Stimulated activated CD4-positive, alpha-beta T cell treated with anti-CD3 and anti-CD28 coated beads, Interleukin-15, amount 100 ng/mL, for 48 hours (primary cell): ENCODE measurements at regions not wholly inside any gene's neighbourhood (a gene's known extent, or its start where the extent isn't known, plus 50 kb on each side); places are given as distances from the start of the nearest gene placed in this dataset.

ENCODE experiments used
- DNase-seq, 2 donors: peaks; one replicate each; pipeline ENCODE4 v3.0.0-alpha.2; 2020; ENCODE audit warnings: low read depth in 2 of 2

DNA sequence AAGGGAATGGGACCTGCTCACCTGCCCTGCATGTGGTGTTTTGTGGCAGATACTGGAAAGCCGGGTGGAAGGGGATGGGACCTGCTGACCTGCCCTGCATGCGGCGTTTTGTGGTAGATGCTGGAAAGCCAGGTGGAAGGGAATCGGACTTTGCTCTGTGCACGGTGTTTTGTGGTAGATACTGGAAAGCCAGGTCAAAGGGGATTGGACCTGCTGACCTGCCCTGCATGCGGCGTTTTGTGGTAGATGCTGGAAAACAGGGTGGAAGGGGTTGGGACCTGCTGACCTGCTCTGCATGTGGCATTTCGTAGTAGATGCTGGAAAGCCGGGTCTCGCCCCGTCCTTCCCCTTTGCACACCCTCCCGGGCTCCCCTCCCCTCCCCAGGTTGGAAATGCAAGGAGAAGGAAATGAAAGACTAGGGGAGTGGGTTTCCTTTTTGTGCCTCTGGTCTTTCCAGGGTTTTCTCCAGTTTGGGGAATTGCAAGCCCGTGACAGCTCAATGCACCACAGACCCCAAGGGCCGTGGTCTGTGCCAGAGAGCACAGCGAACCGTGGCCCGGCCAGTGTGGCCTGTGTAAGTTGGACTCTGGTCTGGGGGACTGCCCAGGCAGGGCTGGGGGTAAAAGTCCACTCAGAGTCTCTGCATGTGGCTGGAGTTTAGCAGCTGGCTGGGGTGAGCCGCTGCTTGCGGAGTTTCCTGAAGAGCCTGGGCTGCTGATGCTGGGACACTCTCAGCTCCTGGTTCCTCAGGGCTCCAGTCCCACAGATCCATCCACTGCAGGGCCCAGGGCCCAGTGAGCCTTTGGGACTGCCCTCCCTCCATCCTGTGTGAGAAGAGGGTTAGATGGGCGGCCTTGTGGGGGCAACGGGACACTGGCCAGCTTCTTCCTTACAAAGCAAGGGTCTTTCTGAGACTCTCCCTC is 105.5 kb downstream of the CRYAA start:
- DNase-seq, result no peak

DNA sequence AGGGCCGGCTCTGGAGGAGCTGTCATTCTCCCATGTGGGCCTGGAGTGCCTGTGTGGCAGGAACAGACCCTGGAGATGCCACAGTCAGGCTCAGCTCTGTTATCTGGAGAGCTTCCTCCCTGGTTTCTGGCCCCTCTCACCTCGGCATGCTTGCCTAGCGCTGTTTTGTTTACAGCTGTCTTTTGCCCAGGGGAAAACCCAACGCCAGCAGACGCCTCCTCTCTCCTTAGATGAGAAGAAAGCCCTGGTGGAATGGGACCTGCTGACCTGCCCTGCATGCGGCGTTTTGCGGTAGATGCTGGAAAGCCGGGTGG is 104.9 kb downstream of the CRYAA start:
- no peak for DNase-seq

DNA sequence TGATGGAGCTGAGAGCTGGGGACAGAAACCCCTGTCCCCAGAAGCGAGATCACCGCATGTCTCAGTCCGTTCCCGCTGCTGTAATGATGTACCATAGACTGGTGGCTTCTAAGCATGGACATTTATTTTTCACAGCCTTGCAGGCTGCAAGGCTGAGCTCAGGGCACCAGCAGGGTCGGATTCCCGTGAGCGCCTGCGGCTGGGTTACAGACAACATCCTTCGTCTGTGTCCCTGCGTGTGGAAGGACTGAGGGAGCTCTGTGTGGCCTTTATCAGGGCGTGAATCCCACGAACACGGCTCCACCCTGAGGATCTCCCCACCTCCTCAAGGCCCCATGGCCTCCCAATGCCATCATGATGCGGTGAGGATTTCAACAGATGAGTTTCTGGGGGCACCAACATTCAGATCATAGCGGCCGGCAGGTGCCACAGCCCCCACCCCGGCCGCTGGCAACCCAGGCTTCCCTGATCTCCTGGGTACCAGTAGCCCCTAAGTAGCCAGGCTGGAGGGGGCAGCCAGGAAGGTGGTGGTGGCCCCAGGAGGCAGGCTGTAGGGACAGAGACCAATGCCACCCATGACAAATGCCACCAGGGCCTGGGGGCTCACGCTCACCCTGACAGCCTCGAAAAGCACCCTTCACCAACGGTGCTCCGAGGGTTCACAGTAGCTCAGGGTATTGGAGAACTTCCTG is 104.4 kb downstream of the CRYAA start:
- no peak for DNase-seq

DNA sequence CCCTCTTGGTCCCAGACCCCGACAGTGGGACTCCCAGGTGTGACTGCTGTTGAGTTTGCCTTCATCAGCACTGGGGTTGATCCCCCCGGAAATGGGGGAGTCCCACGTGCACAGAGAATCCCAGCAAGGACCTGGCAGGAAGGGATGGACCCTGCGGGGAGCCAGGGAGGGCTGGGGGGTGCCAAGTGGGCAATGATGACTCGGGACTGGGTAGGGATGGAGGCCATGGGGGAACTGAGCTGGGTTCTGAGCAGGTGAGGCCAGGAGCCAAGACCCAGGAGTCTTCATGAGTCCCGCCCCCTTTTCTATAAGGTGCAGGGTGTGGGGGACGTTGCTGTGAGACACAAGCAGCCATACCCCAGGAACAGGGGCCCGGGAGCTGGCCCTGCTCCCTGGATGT is 103.8 kb downstream of the CRYAA start:
- DNase-seq, result no peak

DNA sequence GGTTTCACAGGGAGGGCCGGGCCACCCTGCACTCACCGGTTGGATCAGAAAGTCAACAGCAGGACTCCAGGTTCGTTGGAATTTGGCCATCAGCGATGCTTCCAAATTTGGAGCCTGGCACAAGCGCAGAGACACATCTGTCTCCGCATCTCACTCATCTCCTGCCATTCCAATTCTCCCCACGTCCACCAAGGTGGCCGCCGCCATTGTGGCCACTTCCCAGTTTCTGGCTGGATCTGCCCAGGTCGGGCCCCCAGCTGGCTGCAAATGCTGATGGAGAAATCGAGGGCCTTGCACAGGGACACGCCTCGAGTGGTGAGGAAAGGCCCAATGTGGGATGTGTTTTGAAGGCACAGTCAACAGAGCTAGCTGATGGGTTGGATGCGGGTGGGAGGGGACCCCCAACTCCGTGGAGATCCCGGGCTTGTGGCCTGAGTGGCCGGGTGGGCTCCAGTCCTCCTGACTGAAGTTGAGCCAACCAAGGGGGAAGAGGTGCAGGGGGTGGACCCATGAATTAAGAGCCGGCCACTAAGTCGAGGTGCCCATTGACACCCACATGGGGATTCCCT is 102.7 kb downstream of the CRYAA start:
- no peak for DNase-seq

DNA sequence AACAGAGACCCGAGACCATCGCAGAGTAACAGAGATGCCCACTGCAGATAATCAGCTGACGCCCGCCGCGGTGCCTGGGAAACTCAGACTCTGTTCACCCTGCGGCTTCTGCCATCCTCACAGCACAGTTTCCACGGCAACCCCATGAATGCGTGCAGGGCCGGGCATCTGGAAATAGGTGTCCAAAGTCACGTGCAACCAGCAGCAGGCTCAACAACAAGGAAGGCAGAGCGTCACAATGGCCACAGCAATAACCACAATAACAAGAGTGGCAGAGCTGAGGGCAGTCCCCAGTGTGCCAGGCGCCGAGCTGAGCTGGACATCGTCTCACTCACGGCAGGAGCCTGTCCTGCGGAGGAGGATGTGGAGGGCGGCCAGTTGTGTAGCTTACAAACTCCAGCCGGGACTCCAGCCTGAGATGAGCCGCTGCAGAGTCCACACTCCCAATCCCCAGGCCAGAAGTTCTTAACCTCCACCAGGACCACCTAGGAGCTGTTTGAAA is 102.0 kb downstream of the CRYAA start:
- no peak for DNase-seq

DNA sequence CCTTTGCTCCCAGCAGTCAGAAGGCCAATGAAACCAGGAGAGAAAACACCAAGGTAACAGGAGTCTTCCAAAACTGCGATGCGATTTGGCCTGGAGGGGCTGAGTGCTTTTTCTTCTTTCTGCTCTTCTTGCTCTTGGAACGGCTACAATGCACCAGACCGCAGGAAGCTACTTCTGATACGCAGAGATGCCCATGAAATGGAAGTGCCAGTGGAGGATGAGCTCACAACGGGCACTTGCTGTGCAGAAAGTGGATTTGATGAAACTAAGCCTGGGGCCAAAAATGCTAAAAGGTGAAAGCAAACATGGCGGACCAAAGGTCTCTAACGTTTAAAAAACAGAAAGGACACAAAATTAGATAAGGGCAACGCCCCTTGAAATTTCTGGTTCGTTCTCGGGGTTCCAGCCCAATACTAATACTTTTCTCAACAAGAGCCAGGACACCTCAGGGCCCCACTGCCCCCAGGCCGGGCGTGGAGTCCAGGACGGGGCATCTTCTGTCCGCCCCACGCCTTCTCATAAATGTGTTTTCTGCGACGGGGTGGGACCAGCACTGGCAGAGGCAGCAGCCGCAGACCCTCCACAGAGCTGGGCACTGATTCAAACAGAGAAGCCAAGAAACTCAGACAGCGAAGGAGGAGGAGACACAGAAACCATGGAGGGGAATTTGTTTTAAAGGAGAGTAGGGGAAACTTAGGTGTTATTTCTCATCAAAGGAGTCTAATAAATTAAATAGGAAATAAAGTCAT is 101.3 kb downstream of the CRYAA start:
- DNase-seq, result no peak

DNA sequence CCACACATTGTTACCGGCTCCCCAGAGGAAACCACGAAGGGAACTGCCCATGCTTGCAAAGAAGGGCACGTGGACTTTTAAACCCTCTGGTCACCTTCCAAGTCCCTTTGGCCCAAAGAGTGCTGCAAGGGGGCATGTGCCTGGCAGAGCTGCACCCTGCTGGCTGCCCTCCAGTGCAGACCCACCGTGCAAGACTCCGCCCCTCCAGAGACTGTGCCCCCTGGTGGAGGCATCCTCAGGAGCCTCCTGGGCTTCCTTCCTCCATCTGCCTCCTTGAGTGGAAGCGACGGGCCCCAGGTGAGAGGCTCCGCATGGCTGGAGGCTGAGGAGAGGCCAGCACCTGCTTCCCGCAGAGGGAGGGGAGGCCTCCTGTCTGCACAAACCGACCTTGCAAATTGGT is 100.6 kb downstream of the CRYAA start:
- DNase-seq, result peak in 1 of 2 donors; percentile 19

DNA sequence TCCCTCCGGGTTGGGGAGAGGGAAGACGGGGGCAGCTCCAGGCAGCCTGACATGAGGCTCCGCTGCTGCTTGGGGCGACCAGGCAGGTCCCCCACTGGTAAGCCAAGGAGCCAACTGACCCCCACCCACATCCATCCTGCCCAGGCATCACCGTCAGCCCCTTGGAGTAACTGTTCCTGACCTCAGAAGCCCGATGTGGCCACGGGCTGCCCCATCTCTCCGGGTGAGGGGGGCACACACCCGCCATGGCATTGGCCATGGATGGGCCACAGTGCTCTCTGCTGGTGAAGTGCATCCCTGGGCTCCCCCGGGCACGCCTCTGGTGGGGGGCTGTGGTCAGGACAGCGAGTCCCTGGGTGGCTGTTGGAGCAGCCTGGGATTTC is 100.0 kb downstream of the CRYAA start:
- DNase-seq, result no peak

DNA sequence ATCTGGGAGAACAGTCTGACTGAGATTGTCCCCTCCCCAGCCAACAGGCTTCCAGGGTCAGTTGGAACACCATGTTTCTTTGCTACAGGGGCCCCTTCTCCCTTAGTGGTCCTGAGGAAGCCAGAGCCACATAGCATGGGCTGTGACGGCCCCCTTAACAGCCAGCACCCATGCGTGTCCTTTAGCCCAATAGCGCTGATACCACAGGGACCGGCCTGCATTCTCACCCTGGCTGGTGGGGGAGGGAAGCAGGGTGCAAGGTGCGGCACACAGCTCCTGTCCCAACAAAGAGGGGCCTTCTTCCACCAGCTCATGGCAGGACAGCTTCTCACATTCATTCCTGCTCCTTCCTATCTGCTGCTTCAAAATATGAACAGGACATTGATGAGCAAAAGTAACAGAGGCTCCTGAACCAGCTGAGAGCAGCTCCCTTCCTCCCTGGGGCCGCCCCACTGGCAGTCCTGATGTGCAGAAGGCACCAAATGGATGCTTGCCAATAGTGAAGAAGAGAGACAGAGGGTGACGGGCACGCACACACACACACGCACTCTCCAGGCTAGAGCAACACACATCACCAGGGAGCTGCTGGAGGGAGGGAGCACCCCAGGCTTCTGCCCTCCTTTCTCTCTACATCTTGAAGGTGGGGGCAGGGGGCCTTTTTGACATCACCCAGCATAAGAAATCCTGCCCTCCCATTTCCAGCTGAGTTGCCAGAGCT is 99.4 kb downstream of the CRYAA start:
- no peak for DNase-seq

DNA sequence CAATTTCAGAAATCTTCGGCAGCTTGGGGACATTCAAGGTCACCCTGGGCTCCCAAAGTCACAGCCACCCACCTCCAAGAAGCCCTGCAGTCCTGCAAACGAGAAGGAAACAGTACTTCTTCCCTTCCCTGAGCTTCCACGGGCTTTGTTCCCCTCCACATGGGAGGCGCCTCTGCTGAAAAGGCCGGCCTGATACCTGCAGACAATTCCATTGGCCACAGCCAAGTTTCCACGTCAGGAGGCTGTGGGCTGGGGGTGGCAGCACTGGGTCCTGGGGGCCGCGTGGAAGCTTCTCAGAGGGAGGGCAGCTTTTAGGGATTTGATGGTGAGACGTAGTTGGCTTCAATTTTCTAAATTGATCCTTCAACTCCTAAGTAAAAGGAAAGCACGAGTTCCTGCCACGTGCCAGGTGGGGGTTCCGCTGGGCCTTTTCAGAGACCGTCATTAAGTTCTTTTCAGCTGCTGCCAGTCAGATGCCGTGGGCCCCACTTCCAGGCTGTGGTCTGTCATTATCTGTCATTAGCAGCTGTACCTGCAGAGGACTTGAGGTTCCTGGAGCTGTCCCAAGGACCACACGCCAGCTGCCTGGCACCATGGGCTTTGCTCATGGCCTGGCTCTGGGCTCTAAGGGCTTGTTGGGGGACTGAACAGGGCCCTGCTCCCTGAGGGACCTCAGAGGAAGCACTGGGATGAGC is 98.7 kb downstream of the CRYAA start:
- no peak for DNase-seq

DNA sequence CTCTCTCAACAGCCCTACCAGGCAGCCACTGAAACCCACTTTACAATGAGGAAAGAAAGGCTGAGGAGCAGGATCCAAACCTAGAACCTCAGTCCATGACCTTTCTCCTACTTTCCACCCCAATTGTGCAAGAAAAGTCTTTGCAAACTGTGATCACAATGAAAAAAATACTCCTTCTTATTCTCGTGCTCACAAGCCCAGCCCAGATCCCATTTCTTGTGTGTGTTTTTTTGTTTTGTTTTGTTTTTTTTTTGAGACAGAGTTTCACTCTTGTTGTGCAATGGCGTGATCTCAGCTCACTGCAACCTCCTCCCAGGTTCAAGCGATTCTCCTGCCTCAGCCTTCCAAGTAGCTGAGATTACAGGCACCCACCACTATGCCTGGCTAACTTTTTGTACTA is 97.7 kb downstream of the CRYAA start:
- no peak for DNase-seq

DNA sequence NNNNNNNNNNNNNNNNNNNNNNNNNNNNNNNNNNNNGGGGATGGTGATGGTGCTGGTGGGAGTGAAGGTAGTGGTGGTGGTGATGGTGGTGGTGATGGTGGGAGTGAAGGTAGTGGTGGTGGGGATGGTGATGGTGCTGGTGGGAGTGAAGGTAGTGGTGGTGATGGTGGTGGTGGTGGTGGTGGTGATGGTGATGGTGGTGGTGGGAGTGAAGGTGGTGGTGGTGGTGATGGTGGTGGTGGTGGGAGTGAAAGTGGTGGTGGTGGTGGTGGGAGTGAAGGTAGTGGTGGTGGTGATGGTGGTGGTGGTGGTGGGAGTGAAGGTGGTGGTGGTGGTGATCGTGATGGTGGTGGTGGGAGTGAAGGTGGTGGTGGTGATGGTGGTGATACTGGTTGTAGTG is 93.6 kb downstream of the CRYAA start:
- no peak for DNase-seq
